Small intestine (tissue), 7 donors: ENCODE measurements at regions not wholly inside any gene's neighbourhood (a gene's known extent, or its start where the extent isn't known, plus 50 kb on each side); places are given as distances from the start of the nearest gene placed in this dataset.

Experiments used
- DNase-seq, 2 donors: peaks; one replicate each; pipeline versions ENCODE4 v3.0.0 to v3.0.0-alpha.2; 2013
- FAIRE-seq: peaks from 2 replicates; lab custom pipeline; 2012; peaks lifted over from hg19 to GRCh38; lab: Jason Lieb, UNC
- H3K27ac ChIP-seq, 3 donors: one replicate each; pipeline ENCODE4 v1.5.1; 2013; ENCODE audit warnings: low read length in 2 of 3, mild to moderate bottlenecking in 2 of 3, control low read depth in 1 of 3, inconsistent platforms in 1 of 3, low read depth in 1 of 3, moderate library complexity in 1 of 3
- H3K27me3 ChIP-seq, 3 donors: one replicate each; pipeline ENCODE4 v1.6.1; 2013; ENCODE audit warnings: low read length in 3 of 3, inconsistent platforms in 1 of 3; ENCODE audit not compliant: control insufficient read depth in 3 of 3, insufficient read depth in 3 of 3
- H3K36me3 ChIP-seq, 3 donors: one replicate each; pipeline ENCODE4 v1.6.1; 2013; ENCODE audit warnings: low read length in 3 of 3, inconsistent platforms in 1 of 3, low read depth in 1 of 3, mild to moderate bottlenecking in 1 of 3, moderate library complexity in 1 of 3; ENCODE audit not compliant: control insufficient read depth in 3 of 3, insufficient read depth in 2 of 3
- H3K4me1 ChIP-seq, 3 donors: one replicate each; pipeline ENCODE4 v1.6.1; 2013; ENCODE audit warnings: low read length in 2 of 3, inconsistent platforms in 1 of 3, low read depth in 1 of 3, mild to moderate bottlenecking in 1 of 3, moderate library complexity in 1 of 3; ENCODE audit not compliant: control insufficient read depth in 3 of 3, insufficient read depth in 2 of 3
- H3K4me3 ChIP-seq, 3 donors: one replicate each; pipeline ENCODE4 v1.5.1; 2013; ENCODE audit warnings: low read length in 3 of 3, control low read depth in 1 of 3, inconsistent platforms in 1 of 3, low read depth in 1 of 3, mild to moderate bottlenecking in 1 of 3, moderate library complexity in 1 of 3
- H3K9me3 ChIP-seq, 2 donors: one replicate each; pipeline ENCODE4 v1.6.1; 2013; ENCODE audit warnings: low read depth in 1 of 2, low read length in 1 of 2; ENCODE audit not compliant: control insufficient read depth in 2 of 2, insufficient read depth in 1 of 2
- WGBS, 3 donors: extraction: QIAGEN DNeasy Blood & Tissue Kit; methylation state at CpG; one replicate each; pipeline ENCODE4 v1.1.7; 2013; 5-methylcytosine and 5-hydroxymethylcytosine counted together
- donor health status: healthy with polysubstance abuse.
- donor health status: control.
- donor health status: control.
- donor health status: Bipolar disorder and iron deficiency.
- donor health status: healthy.

GRCh38 chr10:29163746-29164145 is 125.1 kb upstream of the LYZL1 start:
- Histone ChIP-seq H3K27ac (no peak overlapping the region), H3K27me3 (no peaks in the 10 kb centered on the region), H3K4me3 (no peak overlapping the region), H3K9me3 (peaks cover 0 to 3% of the 10 kb centered on the region in 2 donors), H3K4me1 (no peaks in the 10 kb centered on the region), H3K36me3 (no peaks in the 10 kb centered on the region)
- FAIRE-seq (no peak), DNase-seq (no peak)
- WGBS, 3 donors: 64 to 74% (median 66%) methylated on average over 2 of the region's 2 CpGs

- Histone ChIP-seq H3K4me1 (no peaks in the 10 kb centered on the region), H3K4me3 (no peak overlapping the region), H3K9me3 (peaks cover 0 to 11% of the 10 kb centered on the region in 2 donors), H3K27me3 (no peaks in the 10 kb centered on the region), H3K27ac (no peak overlapping the region), H3K36me3 (no peaks in the 10 kb centered on the region)
- DNase-seq (no peak), FAIRE-seq (no peak)
- WGBS, 3 donors: 73 to 83% (median 76%) methylated on average over 4 of the region's 4 CpGs
Measured at GRCh38 chr10:29166713-29167112, 122.2 kb upstream of the LYZL1 start.

GRCh38 chr10:29169021-29169420 is 119.8 kb upstream of the LYZL1 start:
- Histone ChIP-seq H3K36me3 (no peaks in the 10 kb centered on the region), H3K4me3 (no peak overlapping the region), H3K9me3 (peaks cover 0 to 11% of the 10 kb centered on the region in 2 donors), H3K27ac (no peak overlapping the region), H3K4me1 (no peaks in the 10 kb centered on the region), H3K27me3 (no peaks in the 10 kb centered on the region)
- DNase-seq (no peak), FAIRE-seq (no peak)
- 66 to 90% (median 77%) methylated on average over 2 of the region's 2 CpGs for WGBS, 3 donors

GRCh38 chr10:29171717-29172116 is 117.2 kb upstream of the LYZL1 start:
- DNase-seq (no peak), FAIRE-seq (no peak)
- Histone ChIP-seq H3K9me3 (peaks cover 0 to 7% of the 10 kb centered on the region in 2 donors), H3K27ac (no peak overlapping the region), H3K27me3 (no peaks in the 10 kb centered on the region), H3K4me3 (no peak overlapping the region), H3K36me3 (no peaks in the 10 kb centered on the region), H3K4me1 (no peaks in the 10 kb centered on the region)
- WGBS, 3 donors: 71 to 83% (median 72%) methylated on average over 9 of the region's 9 CpGs

- no peak for DNase-seq
- WGBS, 3 donors: 72 to 83% (median 81%) methylated on average over 2 of the region's 2 CpGs
- H3K4me3 ChIP-seq: no peak overlapping the region
- H3K27me3 ChIP-seq: no peaks in the 10 kb centered on the region
- no peaks in the 10 kb centered on the region for H3K36me3 ChIP-seq
- H3K9me3 ChIP-seq: peaks cover 0 to 7% of the 10 kb centered on the region in 2 donors
- FAIRE-seq: no peak
- H3K27ac ChIP-seq: no peak overlapping the region
- no peaks in the 10 kb centered on the region for H3K4me1 ChIP-seq
Measured at GRCh38 chr10:29174389-29174788, 114.5 kb upstream of the LYZL1 start.

- WGBS, 3 donors: 32 to 48% (median 48%) methylated on average over 7 of the region's 7 CpGs
- no peak for FAIRE-seq
Measured at GRCh38 chr10:29176845-29177832, 111.7 kb upstream of the LYZL1 start.

GRCh38 chr10:29181936-29182335 is 106.9 kb upstream of the LYZL1 start:
- Histone ChIP-seq H3K9me3 (no peaks in the 10 kb centered on the region), H3K4me1 (no peaks in the 10 kb centered on the region), H3K27me3 (peaks cover 0 to 3% (median 0%) of the 10 kb centered on the region in 3 donors), H3K27ac (no peak overlapping the region), H3K36me3 (no peaks in the 10 kb centered on the region), H3K4me3 (no peak overlapping the region)
- FAIRE-seq (no peak), DNase-seq (no peak)
- 72 to 80% (median 74%) methylated on average over 6 of the region's 6 CpGs for WGBS, 3 donors

More at GRCh38 chr10:29176845-29177832, 111.7 kb upstream of the LYZL1 start:
- Histone ChIP-seq H3K4me1 (no peaks in the 10 kb centered on the region), H3K27ac (no peak overlapping the region), H3K27me3 (no peaks in the 10 kb centered on the region), H3K36me3 (no peaks in the 10 kb centered on the region), H3K9me3 (no peaks in the 10 kb centered on the region), H3K4me3 (no peak overlapping the region)
- no peak for DNase-seq

- Histone ChIP-seq H3K27me3 (peaks cover 0 to 3% (median 0%) of the 10 kb centered on the region in 3 donors), H3K9me3 (no peaks in the 10 kb centered on the region), H3K27ac (no peak overlapping the region), H3K4me1 (no peaks in the 10 kb centered on the region), H3K4me3 (no peak overlapping the region), H3K36me3 (no peaks in the 10 kb centered on the region)
- FAIRE-seq (no peak), DNase-seq (no peak)
- WGBS, 3 donors: 67 to 83% (median 70%) methylated on average over 6 of the region's 6 CpGs
Measured at GRCh38 chr10:29183301-29183945, 105.4 kb upstream of the LYZL1 start.
